PC-9 (cell line): ENCODE measurements at regions not wholly inside any gene's neighbourhood (a gene's known extent, or its start where the extent isn't known, plus 50 kb on each side); places are given as distances from the start of the nearest gene placed in this dataset.

Source experiments
- BruUV-seq: library from RNA; stranded (reverse); fragments of 400-500 nt; replicated peaks from 2 replicates; lab custom pipeline; 2021; lab: Mats Ljungman, UMichigan
- CTCF ChIA-PET: fragments of 300-600 bp; sonication (Branson Sonifier 250); formaldehyde crosslinking; loops from one replicate; lab custom pipeline; 2022; ENCODE audit warnings: antibody characterized with exemption; lab: Charles Lee
- POLR2A ChIA-PET: fragments of 300-600 bp; sonication (Branson Sonifier 250); formaldehyde crosslinking; loops from one replicate; lab custom pipeline; 2022; ENCODE audit warnings: antibody characterized with exemption; ENCODE audit not compliant: unreplicated experiment; lab: Charles Lee
- DNase-seq, 2 experiments: peaks; one replicate each; pipeline versions ENCODE4 v3.0.0 to v3.0.0-alpha.2; 2015 to 2022; ENCODE audit warnings: mixed read lengths in 1 of 2
- H2AFZ ChIP-seq: fragments of 200-600 bp; sonication (generic); 2 replicates; pipeline ENCODE4 v1.8.1; 2017; ENCODE audit warnings: antibody characterized with exemption
- H3F3A ChIP-seq: fragments of 200-600 bp; sonication (generic); 2 replicates; pipeline ENCODE4 v1.8.1; 2017; ENCODE audit warnings: antibody characterized with exemption, mild to moderate bottlenecking, low read depth; ENCODE audit not compliant: insufficient read depth
- H3K27ac ChIP-seq: fragments of 200-600 bp; sonication (generic); 2 replicates; pipeline ENCODE4 v1.6.1; 2016; ENCODE audit warnings: mixed run types
- H3K27me3 ChIP-seq: fragments of 200-600 bp; sonication (generic); 2 replicates; pipeline ENCODE4 v1.6.1; 2016; ENCODE audit warnings: low read depth, mixed run types; ENCODE audit not compliant: insufficient read depth
- H3K36me3 ChIP-seq: fragments of 200-600 bp; sonication (generic); 2 replicates; pipeline ENCODE4 v1.6.1; 2016; ENCODE audit warnings: low read depth, mixed run types
- H3K4me1 ChIP-seq: fragments of 200-600 bp; sonication (generic); replicated peaks from 2 replicates; pipeline ENCODE4 v1.6.1; 2016; ENCODE audit warnings: mixed run types; ENCODE audit not compliant: insufficient read depth
- H3K4me2 ChIP-seq: fragments of 200-600 bp; sonication (generic); 2 replicates; pipeline ENCODE4 v1.6.1; 2017; ENCODE audit warnings: mixed run types
- H3K4me3 ChIP-seq: fragments of 200-600 bp; sonication (generic); 2 replicates; pipeline ENCODE4 v1.6.1; 2016; ENCODE audit warnings: mixed run types
- H3K79me2 ChIP-seq: fragments of 200-600 bp; sonication (generic); 2 replicates; pipeline ENCODE4 v1.6.1; 2017; ENCODE audit warnings: low read depth, mixed run types
- H3K9me2 ChIP-seq: fragments of 200-600 bp; sonication (generic); 2 replicates; pipeline ENCODE4 v1.8.1; 2017; ENCODE audit warnings: mild to moderate bottlenecking; ENCODE audit not compliant: insufficient read depth
- H3K9me3 ChIP-seq: fragments of 200-600 bp; sonication (generic); 2 replicates; pipeline ENCODE4 v1.8.1; 2016; ENCODE audit warnings: low read depth; ENCODE audit not compliant: insufficient read depth
- H4K20me1 ChIP-seq: fragments of 200-600 bp; sonication (generic); 2 replicates; pipeline ENCODE4 v1.8.1; 2017; ENCODE audit not compliant: insufficient read depth
- EZH2 ChIP-seq: fragments of 200-600 bp; sonication (generic); IDR thresholded peaks from 2 replicates; pipeline ENCODE4 v1.8.0; 2017; ENCODE audit warnings: antibody characterized with exemption, low read depth
- intact Hi-C: fragments of 100-400 bp; cut with micrococcal nuclease; formaldehyde crosslinking; loops from one replicate; pipeline ENCODE4 v1.10.0; 2022; ENCODE audit not compliant: unreplicated experiment
- TF ChIP-seq, protein P1 (sequence below): fragments of 200-600 bp; sonication (generic); conservative IDR thresholded peaks from 2 replicates; pipeline ENCODE4 v1.6.1; 2017; ENCODE audit warnings: mixed run types, antibody characterized with exemption, mild to moderate bottlenecking, moderate library complexity

DNA sequence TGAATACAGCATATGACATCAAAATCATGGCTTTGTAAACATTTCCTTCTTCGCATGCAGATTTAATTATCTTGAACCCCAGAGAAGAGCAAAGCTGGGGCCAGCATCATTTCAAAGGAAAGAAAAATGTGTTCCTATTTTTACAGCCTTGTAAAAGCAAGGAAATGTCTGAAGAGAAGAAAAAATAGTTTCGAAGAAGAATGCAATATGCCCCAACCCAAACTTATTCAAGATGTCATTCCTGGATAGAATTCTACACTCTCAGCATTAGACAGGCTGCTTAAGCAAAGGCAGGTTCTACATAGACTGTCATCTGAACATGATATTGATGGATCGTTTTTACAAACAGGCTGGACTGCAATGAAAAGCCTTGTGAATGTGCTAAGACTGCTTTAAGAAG lies 900.8 kb downstream of the TTLL7 start:
- Histone ChIP-seq H3K4me3 (no peak overlapping the region), H3K36me3 (no peaks in the 10 kb centered on the region), H3K27ac (peak overlapping the region; percentile 68), H2AFZ (no peak overlapping the region), H3K4me2 (peak overlapping the region; percentile 50), H3K9me3 (0 out of 2 replicates have a peak, but pooled peaks cover 6% of the 10 kb centered on the region), H3K9me2 (no peaks in the 10 kb centered on the region), H3K79me2 (no peaks in the 10 kb centered on the region), H4K20me1 (no peaks in the 10 kb centered on the region), H3K4me1 (peaks cover 37% of the 10 kb centered on the region), H3F3A (peaks cover 20% of the 10 kb centered on the region), H3K27me3 (no peaks in the 10 kb centered on the region)
- DNase-seq: peak in 1 of 2 experiments; percentile 45
- TF ChIP-seq, protein P1, sequence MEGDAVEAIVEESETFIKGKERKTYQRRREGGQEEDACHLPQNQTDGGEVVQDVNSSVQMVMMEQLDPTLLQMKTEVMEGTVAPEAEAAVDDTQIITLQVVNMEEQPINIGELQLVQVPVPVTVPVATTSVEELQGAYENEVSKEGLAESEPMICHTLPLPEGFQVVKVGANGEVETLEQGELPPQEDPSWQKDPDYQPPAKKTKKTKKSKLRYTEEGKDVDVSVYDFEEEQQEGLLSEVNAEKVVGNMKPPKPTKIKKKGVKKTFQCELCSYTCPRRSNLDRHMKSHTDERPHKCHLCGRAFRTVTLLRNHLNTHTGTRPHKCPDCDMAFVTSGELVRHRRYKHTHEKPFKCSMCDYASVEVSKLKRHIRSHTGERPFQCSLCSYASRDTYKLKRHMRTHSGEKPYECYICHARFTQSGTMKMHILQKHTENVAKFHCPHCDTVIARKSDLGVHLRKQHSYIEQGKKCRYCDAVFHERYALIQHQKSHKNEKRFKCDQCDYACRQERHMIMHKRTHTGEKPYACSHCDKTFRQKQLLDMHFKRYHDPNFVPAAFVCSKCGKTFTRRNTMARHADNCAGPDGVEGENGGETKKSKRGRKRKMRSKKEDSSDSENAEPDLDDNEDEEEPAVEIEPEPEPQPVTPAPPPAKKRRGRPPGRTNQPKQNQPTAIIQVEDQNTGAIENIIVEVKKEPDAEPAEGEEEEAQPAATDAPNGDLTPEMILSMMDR: no peak
- TF ChIP-seq EZH2: no peak
- ChIA-PET POLR2A (no interaction called here), CTCF (no interaction called here)
- BruUV-seq: no TSS peak
- intact Hi-C loops: no loop called here

DNA sequence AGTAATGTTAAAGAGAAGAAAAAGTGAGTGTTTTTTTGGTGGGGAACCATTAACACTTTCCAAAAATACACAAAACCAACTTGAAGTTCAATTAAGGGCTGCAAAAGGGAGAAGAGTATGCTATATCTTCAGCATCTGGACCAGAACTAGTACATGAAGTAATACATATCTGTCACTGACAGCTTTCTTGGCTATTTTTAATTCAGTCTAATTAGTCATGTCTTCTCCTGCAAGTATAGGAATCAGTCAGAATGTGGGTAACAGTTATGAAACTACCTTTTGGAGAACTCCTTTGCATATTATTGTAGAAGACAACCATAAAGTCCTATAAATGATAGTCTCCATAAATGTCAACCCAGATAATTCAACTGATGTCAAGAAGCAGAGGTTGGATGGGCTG lies 901.2 kb downstream of the TTLL7 start:
- no peaks in the 10 kb centered on the region for H3K27me3 ChIP-seq
- BruUV-seq: no TSS peak
- peaks cover 33% of the 10 kb centered on the region for H3K4me1 ChIP-seq
- H3K36me3 ChIP-seq: no peaks in the 10 kb centered on the region
- ChIA-PET CTCF (no interaction called here), POLR2A (no interaction called here)
- H3K9me3 ChIP-seq: 0 out of 2 replicates have a peak, but pooled peaks cover 6% of the 10 kb centered on the region
- DNase-seq: no peak
- no peak overlapping the region for H3K4me3 ChIP-seq
- H4K20me1 ChIP-seq: no peaks in the 10 kb centered on the region
- H3K9me2 ChIP-seq: no peaks in the 10 kb centered on the region
- H3K4me2 ChIP-seq: no peak overlapping the region
- H3K79me2 ChIP-seq: no peaks in the 10 kb centered on the region
- H2AFZ ChIP-seq: no peak overlapping the region
- TF ChIP-seq, protein P1: no peak
- no peak for TF ChIP-seq EZH2
- H3K27ac ChIP-seq: peak overlapping the region; percentile 68; the same call in 1 of the 2 replicates
- intact Hi-C loops: no loop called here
- H3F3A ChIP-seq: peaks cover 17% of the 10 kb centered on the region

DNA sequence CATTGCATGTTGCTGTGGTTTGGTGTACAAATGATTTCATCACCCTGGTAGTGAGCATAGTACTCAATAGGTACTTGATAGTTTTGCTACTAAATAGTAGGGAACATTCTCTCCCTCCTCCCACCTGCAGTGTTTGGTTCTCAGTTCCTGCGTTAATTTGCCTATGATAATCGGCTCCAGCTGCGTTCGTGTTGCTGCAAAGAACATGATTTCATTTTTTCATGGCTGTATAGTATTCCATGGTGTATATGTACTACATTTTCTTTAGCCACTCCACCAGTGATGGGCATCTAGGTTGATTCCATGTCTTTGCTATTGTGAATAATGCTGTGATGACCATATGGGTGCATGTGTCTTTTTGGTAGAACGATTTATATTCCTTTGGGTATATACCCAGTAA lies 903.4 kb downstream of the TTLL7 start:
- no peaks in the 10 kb centered on the region for H3K27me3 ChIP-seq
- no peaks in the 10 kb centered on the region for H3K36me3 ChIP-seq
- peaks cover 13% of the 10 kb centered on the region for H3F3A ChIP-seq
- H2AFZ ChIP-seq: no peak overlapping the region
- ChIA-PET POLR2A (no interaction called here), CTCF (no interaction called here)
- no peak overlapping the region for H3K4me3 ChIP-seq
- H3K27ac ChIP-seq: no peak overlapping the region
- no peaks in the 10 kb centered on the region for H4K20me1 ChIP-seq
- no peak for DNase-seq
- TF ChIP-seq, protein P1: no peak
- TF ChIP-seq EZH2: no peak
- 0 out of 2 replicates have a peak, but pooled peaks cover 4% of the 10 kb centered on the region for H3K9me3 ChIP-seq
- intact Hi-C loops: no loop called here
- no TSS peak for BruUV-seq
- peaks cover 27% of the 10 kb centered on the region for H3K4me1 ChIP-seq
- no peaks in the 10 kb centered on the region for H3K79me2 ChIP-seq
- no peak overlapping the region for H3K4me2 ChIP-seq
- no peaks in the 10 kb centered on the region for H3K9me2 ChIP-seq
